GM04503 (cell line): ENCODE measurements at regions not wholly inside any gene's neighbourhood (a gene's known extent, or its start where the extent isn't known, plus 50 kb on each side); places are given as distances from the start of the nearest gene placed in this dataset.

Experiments
- DNase-seq: peaks from one replicate; pipeline ENCODE4 v3.0.0-alpha.2; 2012; ENCODE audit warnings: low read depth

GRCh38 chr11:116642481-116642880, 130.3 kb downstream of the BUD13 start:
- no peak for DNase-seq

DNA sequence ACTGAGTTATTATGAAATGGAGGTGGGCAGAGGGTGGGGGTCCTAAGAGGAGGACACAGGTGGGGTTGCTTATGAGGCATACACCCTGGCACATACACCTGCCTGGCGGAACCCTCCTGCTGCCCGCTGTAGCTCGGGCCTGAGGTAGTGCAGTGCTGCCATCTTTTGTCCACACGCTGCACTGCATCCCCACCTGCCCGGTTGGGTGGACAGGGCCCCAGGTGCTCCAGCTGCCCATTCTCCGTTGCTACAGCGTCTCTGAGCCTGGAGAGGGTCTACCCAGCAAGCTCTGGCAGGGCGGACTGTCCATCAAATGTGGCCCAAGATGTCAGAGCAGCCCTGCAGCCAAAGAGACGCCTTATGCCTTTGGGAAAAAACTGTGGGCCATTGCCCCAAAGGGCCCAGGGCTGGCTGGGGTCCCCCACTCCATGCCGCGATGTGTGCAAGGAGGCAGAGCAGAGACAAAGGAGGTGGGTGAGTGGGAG, 131.2 kb downstream of the BUD13 start:
- no peak for DNase-seq

GRCh38 chr11:116640641-116641402, 132.0 kb downstream of the BUD13 start:
- DNase-seq: no peak

- DNase-seq: no peak
Observed at GRCh38 chr11:116638463-116638862, 134.3 kb downstream of the BUD13 start.

- DNase-seq: no peak
Observed at GRCh38 chr11:116637766-116638165, 135.0 kb downstream of the BUD13 start.

GRCh38 chr11:116636341-116636929, 136.4 kb downstream of the BUD13 start:
- DNase-seq: no peak

DNA sequence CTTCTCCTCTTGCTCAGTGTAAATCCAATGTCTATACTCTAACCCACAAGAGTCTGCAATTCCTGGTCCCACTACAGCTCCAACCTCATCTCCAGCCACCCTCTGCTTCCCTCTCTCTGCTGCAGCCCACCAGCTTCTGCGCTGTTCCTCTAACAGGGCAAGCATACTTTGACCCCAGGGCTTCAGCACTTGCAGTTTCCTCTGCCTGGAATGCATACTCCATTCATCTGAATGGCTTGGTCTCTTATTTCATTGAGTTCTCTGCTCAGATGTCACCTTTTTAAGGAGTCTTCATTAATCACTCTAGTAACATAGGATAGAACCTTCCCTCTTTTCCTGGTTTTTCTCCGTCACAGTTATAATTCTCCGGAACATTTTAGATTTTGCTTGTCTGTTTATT, 141.6 kb downstream of the BUD13 start:
- no peak for DNase-seq

GRCh38 chr11:116618461-116618860, 154.3 kb downstream of the BUD13 start:
- no peak for DNase-seq

DNA sequence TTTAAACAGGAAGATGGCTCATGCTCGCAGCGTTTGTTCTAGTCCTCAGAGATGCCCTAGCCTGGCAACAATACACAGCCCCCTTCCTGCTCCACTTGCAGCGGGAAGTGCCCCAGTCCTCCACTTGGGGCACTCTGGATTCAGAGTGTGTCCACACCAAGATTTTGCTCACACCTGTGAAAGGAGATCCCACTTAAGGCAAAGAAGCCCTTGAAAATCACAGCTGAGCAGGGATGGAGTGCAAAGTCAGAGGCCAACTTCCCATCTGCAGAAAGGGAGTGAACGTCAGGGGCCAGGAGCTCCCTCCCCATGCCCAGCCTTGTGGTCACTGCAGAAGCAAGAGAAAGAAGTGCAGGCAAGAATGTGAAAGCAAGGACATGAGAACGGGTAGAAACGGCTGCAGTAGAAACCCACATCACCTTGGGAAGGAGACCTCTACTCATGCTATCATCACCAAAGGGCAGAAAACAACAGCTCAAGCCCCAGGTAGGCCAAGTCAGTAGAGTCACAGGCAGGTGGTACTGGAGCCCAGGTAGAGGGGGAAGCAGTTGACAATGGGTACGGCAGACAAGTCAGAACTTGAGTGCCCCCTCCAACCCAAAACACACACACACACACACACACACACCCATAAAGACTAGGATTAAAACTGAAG, 157.4 kb downstream of the BUD13 start:
- DNase-seq: no peak

DNA sequence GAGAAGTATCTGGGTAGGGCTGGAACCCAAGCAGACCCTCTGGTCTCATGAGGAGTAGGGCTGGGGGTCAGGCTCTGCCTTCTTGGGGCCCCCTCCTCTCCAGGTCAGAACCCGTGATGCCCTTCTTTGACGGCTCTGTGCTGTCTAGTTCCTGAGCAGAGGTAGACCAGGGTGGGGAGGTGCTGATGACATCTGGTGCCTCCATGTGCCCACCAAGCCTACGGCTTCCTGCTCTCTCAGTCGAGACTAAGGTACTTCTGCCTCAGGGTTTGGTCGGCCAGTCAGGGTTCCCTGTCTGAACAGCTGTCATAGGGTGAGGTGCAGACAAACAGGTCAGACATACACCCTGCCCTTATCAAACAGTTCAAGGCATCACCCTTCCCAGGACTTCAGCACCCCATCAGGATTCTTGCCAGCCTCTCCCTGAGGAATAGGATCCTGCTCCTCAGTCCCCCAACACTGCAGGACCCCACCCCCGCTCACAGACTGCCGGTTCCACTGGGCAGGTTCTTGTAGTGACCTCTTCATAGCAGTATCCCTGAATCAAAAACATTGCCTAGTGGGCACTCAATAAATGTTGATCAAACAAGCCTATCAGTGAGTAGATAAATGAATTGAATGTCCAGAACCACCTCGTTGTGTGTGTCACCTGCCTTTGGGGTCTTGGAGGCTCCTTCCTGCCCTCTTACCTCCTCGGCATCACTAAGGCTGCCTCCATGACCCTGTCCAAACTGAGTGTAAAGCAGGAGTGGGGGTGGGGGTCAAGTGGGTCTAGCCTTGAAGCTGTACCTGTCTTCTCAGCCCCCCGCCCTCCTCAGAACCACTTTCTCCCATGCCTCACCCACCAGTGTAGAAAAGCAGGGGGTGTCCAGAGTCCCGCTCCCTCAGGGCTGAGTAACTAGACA, 158.2 kb downstream of the BUD13 start:
- no peak for DNase-seq

DNA sequence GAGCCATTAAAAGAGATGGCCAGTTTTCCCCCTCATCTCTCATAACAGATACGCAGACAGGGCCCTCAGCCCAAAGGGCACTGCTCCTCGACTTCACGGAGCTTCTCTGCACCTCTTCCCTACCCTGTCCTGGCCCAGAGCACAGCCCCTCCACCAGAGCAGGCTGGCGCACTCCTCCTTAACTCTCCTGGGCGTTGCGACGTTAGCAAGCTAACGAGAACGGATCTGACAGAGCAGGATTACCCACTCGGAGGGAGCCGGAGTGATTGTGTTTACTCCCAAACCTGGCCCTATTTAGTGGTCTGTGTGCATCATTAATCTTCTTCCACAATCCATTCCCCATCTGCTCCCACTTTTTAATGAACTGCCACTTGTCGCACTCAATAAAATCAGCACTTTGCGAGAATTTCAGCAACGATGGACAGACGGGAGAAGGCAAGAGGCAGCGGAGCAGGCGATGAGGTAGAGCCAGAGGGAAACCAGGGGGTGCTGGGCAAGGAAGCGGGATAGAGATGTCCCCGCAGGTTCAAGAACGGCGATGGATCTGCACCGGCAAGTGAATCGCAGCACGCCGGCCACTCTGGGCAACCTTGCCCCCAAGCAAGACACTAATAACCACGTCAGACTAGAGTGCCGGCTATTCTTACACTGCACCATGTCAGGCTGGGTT, 159.4 kb downstream of the BUD13 start:
- DNase-seq: no peak

GRCh38 chr11:116611998-116612620, 160.7 kb downstream of the BUD13 start:
- DNase-seq: no peak

GRCh38 chr11:116610190-116610589, 162.6 kb downstream of the BUD13 start:
- no peak for DNase-seq

DNA sequence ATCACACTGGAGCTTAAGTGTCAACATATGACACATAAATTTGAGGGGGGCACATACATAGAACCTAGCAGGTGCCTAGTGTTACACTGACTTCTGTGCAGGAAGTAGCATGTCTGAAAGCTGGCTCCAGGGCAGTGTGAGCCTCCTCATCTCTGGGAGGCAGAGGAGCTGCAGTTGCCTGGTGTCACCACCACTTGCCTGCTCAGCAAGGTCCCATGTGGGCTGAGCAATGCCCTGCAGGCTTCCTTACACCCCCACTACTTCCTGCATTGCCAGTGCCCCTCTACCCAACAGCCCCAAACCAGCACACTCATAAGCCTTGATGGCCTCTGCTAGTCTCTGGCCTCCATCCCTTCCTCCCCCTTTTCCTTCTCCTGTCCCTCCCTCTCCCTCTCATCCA, 165.8 kb downstream of the BUD13 start:
- DNase-seq: no peak

- no peak for DNase-seq
Observed at GRCh38 chr11:116605543-116606459, 167.0 kb downstream of the BUD13 start.

DNA sequence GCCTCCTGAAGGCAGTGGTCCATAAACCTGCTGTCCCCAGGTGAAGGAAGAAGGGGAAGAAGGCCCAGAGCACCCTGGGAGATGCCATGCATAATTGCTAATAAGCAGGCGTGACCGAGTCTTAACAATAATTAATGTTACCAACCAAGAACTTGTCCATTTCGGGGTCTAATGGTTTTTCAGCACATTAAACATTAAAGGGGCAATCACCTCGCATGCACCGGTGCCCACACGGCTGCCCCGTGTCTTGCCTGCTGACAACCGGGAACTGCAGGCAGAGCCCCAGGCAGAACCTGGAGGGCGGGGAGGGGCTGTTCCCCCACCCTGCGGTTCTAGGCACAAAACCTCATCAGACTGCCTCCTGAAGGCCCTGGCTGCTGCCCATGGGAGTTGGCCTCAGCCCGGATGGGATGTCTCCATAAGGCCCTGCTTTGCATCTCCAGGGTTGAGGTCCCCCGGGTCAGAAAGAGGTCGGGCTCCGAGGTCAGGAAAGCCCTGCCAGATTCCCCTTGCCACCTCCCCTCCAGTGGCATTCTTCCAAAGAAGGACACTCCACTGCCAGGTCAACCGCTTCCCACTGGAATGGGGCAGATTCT, 169.0 kb downstream of the BUD13 start:
- no peak for DNase-seq

GRCh38 chr11:116602637-116602942, 170.2 kb downstream of the BUD13 start:
- no peak for DNase-seq

DNA sequence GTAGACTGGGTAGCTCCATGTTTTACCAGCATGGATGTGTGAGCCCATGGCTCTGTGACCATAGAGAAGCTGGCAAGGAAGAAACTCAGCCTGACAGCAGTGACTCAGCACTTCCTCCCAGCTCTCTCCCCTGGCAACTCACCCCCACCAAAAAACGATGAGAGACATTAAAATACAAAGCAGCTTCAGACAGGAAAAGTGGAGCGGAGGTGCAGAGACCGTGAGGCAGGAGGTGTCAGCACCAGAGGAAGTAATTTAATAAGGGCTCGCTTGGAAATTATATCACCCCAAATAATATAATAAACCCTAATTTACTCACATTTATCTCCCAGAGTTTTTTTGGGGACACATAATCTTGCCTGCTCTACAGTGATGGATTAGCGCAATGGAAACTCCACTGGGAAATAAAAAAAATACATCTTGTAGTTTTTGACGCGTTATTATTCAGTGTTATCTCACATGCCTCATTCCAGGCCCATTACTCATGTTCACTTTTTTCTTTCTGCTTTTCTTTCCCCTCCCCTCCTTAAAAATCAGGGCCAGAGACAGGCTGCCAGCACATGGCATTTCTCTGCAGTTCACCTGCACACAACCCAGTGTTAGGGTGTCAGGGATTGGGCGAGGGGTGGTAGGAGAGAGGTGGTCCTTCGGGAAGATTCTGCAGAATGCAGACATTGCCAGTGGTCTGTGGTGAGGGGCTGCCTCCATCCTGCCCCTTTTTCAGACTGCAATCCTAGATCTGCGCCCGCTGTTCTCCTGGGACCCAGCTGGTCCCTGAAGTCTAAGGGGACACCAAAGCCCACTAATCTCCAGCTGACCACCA, 170.8 kb downstream of the BUD13 start:
- no peak for DNase-seq

DNA sequence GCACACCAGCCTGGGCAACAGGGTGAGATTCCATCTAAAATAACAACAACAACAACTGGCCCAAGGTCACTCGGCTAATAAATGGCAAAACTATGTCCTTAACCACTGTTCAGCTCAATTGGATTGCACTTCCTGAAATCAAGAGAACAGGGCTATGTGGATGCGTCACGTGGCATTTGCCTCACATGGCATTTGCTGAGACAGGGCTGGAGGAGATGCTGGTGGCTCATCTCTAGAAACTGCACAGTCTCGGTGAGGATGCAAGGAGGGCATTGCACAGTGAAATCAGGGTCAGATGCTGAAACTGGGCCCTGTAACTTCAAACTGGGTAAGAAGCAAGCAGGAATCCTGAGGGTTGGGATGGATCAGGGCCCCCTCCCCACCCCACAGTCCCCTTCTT, 171.9 kb downstream of the BUD13 start:
- DNase-seq: no peak
